Dermis blood vessel endothelial cell (primary cell): ENCODE measurements at regions not wholly inside any gene's neighbourhood (a gene's known extent, or its start where the extent isn't known, plus 50 kb on each side); places are given as distances from the start of the nearest gene placed in this dataset.

Experiments used
- DNase-seq: peaks from one replicate; pipeline ENCODE4 v3.0.0; 2010

DNA sequence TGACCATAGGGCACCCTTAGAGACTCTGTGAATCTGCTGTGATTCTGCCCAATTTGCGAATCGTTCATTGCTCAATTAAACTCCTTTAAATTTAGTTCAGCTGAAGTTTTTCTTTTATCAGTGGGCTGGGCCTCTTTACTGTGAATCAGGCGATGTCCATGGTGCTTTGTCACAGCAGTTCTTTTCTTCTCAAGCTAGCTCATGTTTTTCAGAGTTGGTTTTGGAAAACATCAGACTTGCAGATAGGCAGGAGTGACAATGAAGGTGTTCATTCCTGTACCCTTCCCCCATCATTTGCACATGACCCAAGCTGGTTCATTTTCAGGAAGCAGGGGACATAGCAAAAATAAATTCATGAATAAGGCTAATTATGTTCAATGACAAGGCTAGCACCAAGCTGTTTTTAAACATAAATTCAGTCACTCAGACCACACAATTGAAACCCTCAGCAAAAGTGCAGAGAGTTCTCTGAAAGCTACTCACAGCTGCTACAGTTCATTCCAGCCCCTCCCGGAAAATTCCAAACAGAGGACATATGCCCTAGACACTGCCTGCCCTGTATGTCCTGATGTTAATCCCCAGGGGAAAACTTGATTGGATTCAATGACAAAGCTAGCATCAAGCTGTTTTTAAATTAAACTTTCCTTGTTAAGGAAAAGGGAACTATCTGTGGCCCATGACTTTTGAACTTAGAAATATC lies 383.3 kb downstream of the C12orf75 start:
- DNase-seq, result no peak

GRCh38 chr12:105716621-105717020 lies 386.1 kb downstream of the C12orf75 start:
- DNase-seq, result no peak

- no peak for DNase-seq
Measured at GRCh38 chr12:105721051-105721825, 390.7 kb downstream of the C12orf75 start.

- no peak for DNase-seq
Measured at GRCh38 chr12:105721891-105722290, 391.4 kb downstream of the C12orf75 start.

DNA sequence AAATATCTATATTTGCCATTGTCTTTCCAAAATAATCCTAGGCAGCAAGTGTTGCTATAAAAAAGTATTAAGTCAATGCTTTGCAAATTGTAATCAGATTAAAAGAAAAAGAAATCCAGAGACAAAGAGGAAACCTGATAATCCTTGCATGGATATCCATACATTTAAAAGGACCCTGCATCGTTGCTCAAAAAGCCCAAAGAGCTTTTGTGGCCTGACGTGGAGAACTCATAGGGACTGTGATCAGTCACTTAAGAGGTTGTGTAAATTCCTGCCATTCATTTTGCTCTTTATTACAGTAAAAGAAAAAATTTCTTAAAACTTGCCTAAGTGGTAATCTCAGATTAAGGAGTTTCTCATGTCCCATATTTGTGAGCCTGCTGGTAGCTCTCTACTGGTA lies 392.6 kb downstream of the C12orf75 start:
- no peak for DNase-seq

- DNase-seq, result no peak
Measured at GRCh38 chr12:105723494-105723893, 393.0 kb downstream of the C12orf75 start.

- DNase-seq, result no peak
Measured at GRCh38 chr12:105724641-105725040, 394.1 kb downstream of the C12orf75 start.

- DNase-seq, result no peak
Measured at GRCh38 chr12:105725054-105725453, 394.6 kb downstream of the C12orf75 start.

GRCh38 chr12:105729181-105729771 lies 398.8 kb downstream of the C12orf75 start:
- DNase-seq, result no peak

GRCh38 chr12:105729926-105730325 lies 399.4 kb downstream of the C12orf75 start:
- no peak for DNase-seq

DNA sequence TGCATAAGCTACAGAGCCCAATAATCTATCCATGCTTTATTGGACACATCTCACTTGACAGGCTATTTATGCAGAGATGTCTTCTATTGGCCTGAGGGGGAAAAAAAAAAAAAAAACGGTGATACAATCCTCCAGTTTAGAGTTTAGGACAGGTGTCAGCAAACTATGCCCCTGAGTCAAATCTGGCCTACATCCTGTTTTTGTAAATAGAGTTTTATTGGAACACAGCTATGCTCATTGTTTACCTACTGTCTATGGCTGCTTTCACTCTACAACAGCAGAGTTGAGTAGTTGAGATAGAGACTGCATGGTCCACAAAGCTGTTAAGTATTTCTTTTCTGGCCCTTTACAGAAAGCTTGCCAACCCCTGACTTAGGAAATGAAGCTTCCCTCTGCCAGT lies 403.1 kb downstream of the C12orf75 start:
- no peak for DNase-seq

DNA sequence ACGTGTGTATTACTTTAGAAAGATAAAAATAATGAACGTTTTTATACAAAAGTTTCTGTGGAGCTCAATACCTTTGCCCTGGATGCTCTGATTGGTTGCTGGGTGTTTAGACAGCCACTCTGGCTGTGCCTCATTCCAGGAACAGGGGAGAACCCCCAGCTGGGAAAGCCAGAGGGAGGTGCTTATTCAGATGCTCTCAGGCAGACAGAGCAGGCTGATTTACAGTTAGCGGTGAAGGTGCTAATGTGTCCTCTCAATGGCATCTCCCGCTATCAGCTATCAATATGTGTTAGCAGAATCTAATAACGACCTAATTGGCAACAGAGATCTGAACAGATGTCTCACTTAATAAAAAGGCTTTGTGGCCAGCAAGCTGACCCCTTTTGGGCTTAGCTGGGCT lies 402.3 kb downstream of the NUAK1 start:
- peak; percentile 18 for DNase-seq

GRCh38 chr12:105738051-105738450 lies 400.7 kb downstream of the NUAK1 start:
- peak; percentile 98 for DNase-seq

- DNase-seq, result no peak
Measured at GRCh38 chr12:105740369-105740768, 398.4 kb downstream of the NUAK1 start.

DNA sequence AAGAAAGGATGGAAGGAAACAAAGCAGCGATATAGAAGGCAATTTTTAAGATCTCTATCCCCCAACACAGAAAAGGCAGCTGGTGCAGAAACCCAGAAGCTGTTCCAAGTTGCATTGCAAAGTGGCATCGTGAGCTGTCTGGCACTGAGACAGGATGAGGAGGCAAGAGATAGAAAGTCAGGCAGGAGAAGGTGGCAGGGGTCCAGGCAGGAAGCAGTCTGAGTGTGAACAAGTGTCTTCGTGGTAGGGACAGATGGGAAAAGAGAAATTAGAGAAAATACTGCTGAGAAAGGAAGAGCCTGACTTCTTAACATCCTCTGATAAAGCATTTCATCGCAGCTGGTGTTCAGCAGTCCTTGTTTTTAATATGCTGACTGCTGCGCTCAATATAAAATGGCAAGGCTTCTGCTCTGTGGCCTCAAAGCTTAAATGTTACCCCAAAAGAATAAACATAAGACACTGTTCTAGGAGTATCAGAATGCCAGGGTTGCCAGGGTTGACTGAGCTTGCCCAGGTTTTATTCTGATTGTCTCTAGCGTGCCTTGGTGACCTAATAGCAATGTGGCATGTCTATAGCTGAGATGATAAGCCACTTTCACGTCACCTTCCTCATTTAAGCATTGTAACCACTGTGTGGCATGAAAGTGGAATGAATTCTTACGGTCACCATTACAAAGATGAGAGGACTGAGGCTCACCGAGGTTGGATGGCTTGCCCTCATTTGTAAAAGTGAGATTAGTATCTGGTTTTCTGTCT lies 397.6 kb downstream of the NUAK1 start:
- DNase-seq, result peak; percentile 34

- DNase-seq, result peak; percentile 78
Measured at GRCh38 chr12:105741786-105742566, 396.8 kb downstream of the NUAK1 start.

DNA sequence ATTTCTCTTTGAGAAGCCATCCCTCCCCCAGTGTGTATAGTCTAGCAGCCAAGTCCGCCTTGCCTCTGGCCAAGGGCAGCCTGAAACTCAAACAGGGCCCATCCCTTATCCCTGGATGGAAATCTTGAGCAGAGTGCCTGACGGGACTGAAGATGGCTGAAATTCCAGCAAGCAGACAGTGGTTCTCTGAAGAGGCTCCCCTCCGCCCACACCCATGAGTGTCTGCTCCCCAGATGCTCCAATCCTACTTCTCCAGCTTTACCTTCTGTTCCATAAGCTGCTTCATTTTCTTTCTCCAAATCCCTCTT lies 396.2 kb downstream of the NUAK1 start:
- DNase-seq, result no peak

DNA sequence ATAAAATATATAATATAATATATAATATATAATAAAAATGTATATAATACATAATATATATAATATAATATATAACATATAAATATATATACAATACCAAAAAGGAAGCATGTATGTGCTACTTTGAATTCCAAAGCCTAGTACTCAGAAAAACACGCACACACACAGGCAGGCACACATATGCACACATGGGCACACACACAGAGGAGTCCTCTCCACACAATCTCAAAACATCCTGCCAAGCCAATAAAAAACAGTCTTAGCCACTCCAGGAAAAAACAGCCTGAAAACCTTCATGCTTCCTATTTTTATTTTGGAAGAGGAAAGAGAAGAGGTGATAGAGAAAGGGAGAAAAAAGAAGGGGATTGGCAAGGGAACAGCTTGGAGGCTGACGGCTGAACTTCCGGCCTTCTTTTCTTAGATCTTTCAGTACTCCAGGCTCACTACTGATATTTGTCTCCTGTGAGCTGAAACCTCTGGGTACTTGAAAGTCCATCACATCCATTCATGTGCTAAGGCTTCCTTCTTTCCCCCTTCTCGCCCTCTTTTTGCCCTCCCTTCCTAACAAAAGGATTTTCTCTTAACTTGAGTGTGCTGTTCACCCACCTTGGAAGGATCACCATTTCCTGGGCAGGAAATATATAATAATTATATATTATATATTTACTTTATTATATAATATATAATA lies 394.2 kb downstream of the NUAK1 start:
- no peak for DNase-seq

- DNase-seq, result no peak
Measured at GRCh38 chr12:105745811-105746210, 392.9 kb downstream of the NUAK1 start.

DNA sequence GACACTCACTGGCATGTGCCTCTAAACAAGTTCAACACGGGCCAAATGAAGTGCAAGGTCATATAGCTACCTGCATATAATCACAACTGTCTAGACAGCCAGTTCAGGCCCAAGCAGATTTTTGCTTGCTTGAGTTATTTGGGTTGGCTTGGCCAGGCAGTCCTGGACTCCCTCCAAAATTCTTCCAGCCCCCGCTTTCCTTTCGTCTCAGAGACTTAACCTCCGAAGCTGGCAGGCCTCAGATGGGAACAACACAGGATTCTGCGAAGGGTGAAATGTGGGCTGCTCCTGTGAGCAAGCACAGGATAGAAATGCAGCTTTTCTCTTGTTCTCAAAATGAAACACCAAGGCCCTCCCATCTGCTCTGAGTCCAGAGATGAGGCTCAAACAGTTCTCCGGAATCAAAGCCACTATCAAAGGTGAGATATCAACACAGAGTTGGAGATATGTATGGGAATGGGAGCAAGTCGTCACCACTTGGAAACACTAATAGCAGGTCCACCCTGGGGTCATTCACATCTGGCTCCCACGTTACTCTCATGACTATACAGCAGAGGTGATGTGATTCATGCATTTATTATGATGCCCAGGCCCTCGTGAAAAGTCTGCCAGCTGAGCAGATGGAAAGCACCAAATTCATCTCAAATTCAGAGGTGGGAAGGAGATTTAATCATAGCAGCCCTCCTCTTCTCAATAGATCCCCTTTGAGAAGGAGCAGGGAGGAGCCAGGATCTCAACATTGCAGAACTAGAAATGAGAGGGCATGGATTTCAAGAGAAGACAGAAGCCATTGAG lies 389.8 kb downstream of the NUAK1 start:
- DNase-seq, result peak; percentile 75

DNA sequence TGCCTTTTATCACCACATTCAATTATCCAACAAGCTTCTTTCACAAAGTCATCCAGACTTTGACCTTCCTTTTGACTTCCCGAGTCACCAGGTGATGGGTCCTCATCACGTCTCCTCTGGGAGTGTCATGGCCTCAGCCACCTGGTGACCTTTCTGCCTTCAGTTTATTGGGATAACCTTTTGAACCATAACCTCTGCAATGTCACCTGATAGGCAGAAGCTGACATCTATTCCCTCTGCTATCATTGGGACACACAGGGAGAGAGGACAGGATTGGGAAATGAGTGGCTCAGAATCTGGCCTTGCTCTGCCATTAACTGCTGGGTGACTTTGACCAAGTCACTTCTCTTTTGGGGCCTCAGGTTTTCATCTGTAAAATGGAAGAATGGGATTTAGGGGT lies 388.7 kb downstream of the NUAK1 start:
- DNase-seq, result no peak
